ENCODE measurements at regions not wholly inside any gene's neighbourhood (a gene's known extent, or its start where the extent isn't known, plus 50 kb on each side); places are given as distances from the start of the nearest gene placed in this dataset.

GRCh38 chr6:154661768-154662167, 71.4 kb upstream of the SCAF8 start:
- H3K4me2 ChIP-seq (ENCODE audit: insufficient read depth, low read length) = no peak overlapping the region
- H3K36me3 ChIP-seq (ENCODE audit: insufficient read depth, low read length) = no peaks in the 10 kb centered on the region
- TF ChIP-seq, protein P1, sequence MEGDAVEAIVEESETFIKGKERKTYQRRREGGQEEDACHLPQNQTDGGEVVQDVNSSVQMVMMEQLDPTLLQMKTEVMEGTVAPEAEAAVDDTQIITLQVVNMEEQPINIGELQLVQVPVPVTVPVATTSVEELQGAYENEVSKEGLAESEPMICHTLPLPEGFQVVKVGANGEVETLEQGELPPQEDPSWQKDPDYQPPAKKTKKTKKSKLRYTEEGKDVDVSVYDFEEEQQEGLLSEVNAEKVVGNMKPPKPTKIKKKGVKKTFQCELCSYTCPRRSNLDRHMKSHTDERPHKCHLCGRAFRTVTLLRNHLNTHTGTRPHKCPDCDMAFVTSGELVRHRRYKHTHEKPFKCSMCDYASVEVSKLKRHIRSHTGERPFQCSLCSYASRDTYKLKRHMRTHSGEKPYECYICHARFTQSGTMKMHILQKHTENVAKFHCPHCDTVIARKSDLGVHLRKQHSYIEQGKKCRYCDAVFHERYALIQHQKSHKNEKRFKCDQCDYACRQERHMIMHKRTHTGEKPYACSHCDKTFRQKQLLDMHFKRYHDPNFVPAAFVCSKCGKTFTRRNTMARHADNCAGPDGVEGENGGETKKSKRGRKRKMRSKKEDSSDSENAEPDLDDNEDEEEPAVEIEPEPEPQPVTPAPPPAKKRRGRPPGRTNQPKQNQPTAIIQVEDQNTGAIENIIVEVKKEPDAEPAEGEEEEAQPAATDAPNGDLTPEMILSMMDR (IDR thresholded peaks at IDR 0.05; ENCODE audit: extremely low read depth, low read depth, low read length) = no peak
- no peak overlapping the region for H2AFZ ChIP-seq (ENCODE audit: low read length)
- H3K4me3 ChIP-seq (ENCODE audit: insufficient read depth, low read length) = no peak overlapping the region
- H3K9me3 ChIP-seq (ENCODE audit: low read depth, low read length) = no peaks in the 10 kb centered on the region
- H3K79me2 ChIP-seq (ENCODE audit: insufficient read depth, low read length) = no peaks in the 10 kb centered on the region
- no peaks in the 10 kb centered on the region for H3K27me3 ChIP-seq (ENCODE audit: insufficient read depth, low read length)
- no peaks in the 10 kb centered on the region for H3K4me1 ChIP-seq (ENCODE audit: insufficient read depth, low read length)
- no peaks in the 10 kb centered on the region for H4K20me1 ChIP-seq (ENCODE audit: insufficient read depth, low read length)
- no peak for DNase-seq (ENCODE audit: insufficient read length, low spot score, missing footprints)
- no peak overlapping the region for H3K27ac ChIP-seq (ENCODE audit: low read depth, low read length)

DNA sequence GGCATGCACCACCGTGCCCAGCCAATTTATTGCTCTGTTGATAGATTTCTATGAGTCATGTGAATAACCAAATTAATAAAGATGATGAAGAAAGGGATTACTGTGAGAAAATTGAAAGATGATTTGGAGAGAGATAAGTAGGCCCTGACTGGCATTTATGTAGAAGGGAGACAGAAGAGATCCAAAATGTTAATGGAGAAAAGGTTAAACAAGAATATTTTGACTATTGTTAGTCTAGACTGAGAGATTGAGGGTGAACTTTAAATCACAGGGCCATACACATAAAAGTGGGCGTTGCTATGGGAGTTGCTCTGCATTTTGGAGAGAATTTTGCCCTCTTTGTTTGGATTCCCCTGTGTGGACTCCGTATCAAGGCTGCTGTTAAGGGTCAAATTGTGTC, 68.9 kb upstream of the SCAF8 start:
- H4K20me1 ChIP-seq (ENCODE audit: insufficient read depth, low read length) = no peaks in the 10 kb centered on the region
- H3K27me3 ChIP-seq (ENCODE audit: insufficient read depth, low read length) = no peaks in the 10 kb centered on the region
- no peaks in the 10 kb centered on the region for H3K9me3 ChIP-seq (ENCODE audit: low read depth, low read length)
- no peaks in the 10 kb centered on the region for H3K79me2 ChIP-seq (ENCODE audit: insufficient read depth, low read length)
- H3K4me1 ChIP-seq (ENCODE audit: insufficient read depth, low read length) = no peaks in the 10 kb centered on the region
- H3K4me3 ChIP-seq (ENCODE audit: insufficient read depth, low read length) = no peak overlapping the region
- no peak for DNase-seq (ENCODE audit: insufficient read length, low spot score, missing footprints)
- H3K4me2 ChIP-seq (ENCODE audit: insufficient read depth, low read length) = no peak overlapping the region
- H3K27ac ChIP-seq (ENCODE audit: low read depth, low read length) = no peak overlapping the region
- no peaks in the 10 kb centered on the region for H3K36me3 ChIP-seq (ENCODE audit: insufficient read depth, low read length)
- TF ChIP-seq, protein P1 (IDR thresholded peaks at IDR 0.05; ENCODE audit: extremely low read depth, low read depth, low read length) = no peak
- no peak overlapping the region for H2AFZ ChIP-seq (ENCODE audit: low read length)

DNA sequence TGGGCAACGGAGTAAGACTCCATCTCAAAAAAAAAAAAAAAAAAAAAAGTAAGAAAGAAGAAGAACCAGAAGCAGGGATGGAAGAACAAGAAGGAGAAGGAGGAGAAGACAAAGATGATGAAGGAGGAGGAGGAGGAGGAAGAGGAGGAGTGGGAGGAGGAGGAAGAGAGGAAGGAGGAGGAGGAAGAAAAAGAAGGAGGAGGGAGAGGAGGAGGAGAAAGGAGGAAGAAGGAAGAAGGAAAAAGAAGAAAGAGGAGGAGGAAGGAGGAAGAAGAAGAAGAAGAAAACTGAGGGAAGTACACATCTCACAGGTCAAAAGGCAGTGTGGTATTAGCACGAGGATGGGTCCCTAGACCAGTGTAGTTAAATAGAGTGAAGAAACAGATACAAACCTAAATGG, 65.1 kb upstream of the SCAF8 start:
- TF ChIP-seq, protein P1 (IDR thresholded peaks at IDR 0.05; ENCODE audit: extremely low read depth, low read depth, low read length) = no peak
- DNase-seq (ENCODE audit: insufficient read length, low spot score, missing footprints) = peak; percentile 50
- no peaks in the 10 kb centered on the region for H3K9me3 ChIP-seq (ENCODE audit: low read depth, low read length)
- no peak overlapping the region for H3K4me2 ChIP-seq (ENCODE audit: insufficient read depth, low read length)
- no peak overlapping the region for H3K4me3 ChIP-seq (ENCODE audit: insufficient read depth, low read length)
- H3K27ac ChIP-seq (ENCODE audit: low read depth, low read length) = no peak overlapping the region
- H3K4me1 ChIP-seq (ENCODE audit: insufficient read depth, low read length) = no peaks in the 10 kb centered on the region
- no peaks in the 10 kb centered on the region for H3K36me3 ChIP-seq (ENCODE audit: insufficient read depth, low read length)
- peaks cover 2% of the 10 kb centered on the region for H3K27me3 ChIP-seq (ENCODE audit: insufficient read depth, low read length)
- H4K20me1 ChIP-seq (ENCODE audit: insufficient read depth, low read length) = no peaks in the 10 kb centered on the region
- H3K79me2 ChIP-seq (ENCODE audit: insufficient read depth, low read length) = no peaks in the 10 kb centered on the region
- no peak overlapping the region for H2AFZ ChIP-seq (ENCODE audit: low read length)

DNA sequence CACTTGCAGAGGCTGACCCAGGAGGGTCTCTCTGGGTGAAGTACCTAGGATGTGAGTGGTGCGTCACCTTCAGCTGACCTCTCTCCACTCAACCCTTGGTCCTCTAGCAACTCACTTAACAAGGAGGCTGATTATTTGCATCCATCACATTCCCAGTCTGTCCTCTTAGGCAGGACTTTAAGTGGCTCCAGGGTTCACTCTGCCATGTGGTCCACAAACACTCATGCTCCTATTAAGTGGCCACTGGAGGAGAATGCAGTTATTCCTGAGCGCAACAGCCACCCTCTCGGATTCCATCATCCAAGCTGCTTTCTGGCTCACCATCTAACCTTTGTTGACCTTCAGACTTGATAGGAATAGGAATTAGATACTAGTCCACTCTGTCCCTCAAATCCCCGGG, 61.1 kb upstream of the SCAF8 start:
- Histone ChIP-seq H4K20me1 (ENCODE audit: insufficient read depth, low read length) (no peaks in the 10 kb centered on the region), H3K79me2 (ENCODE audit: insufficient read depth, low read length) (no peaks in the 10 kb centered on the region), H3K9me3 (ENCODE audit: low read depth, low read length) (no peaks in the 10 kb centered on the region), H3K27ac (ENCODE audit: low read depth, low read length) (no peak overlapping the region), H2AFZ (ENCODE audit: low read length) (no peak overlapping the region), H3K36me3 (ENCODE audit: insufficient read depth, low read length) (no peaks in the 10 kb centered on the region), H3K27me3 (ENCODE audit: insufficient read depth, low read length) (peaks cover 2% of the 10 kb centered on the region), H3K4me1 (ENCODE audit: insufficient read depth, low read length) (no peaks in the 10 kb centered on the region), H3K4me3 (ENCODE audit: insufficient read depth, low read length) (no peak overlapping the region), H3K4me2 (ENCODE audit: insufficient read depth, low read length) (no peak overlapping the region)
- TF ChIP-seq, protein P1 (IDR thresholded peaks at IDR 0.05; ENCODE audit: extremely low read depth, low read depth, low read length) = no peak
- DNase-seq (ENCODE audit: insufficient read length, low spot score, missing footprints) = no peak
